ENCODE measurements at regions not wholly inside any gene's neighbourhood (a gene's known extent, or its start where the extent isn't known, plus 50 kb on each side); places are given as distances from the start of the nearest gene placed in this dataset.

GRCh38 chr5:6086871-6087270, 291.5 kb downstream of the MED10 start:
- ChIA-PET POLR2A (no interaction called here), CTCF (no interaction called here)
- TF ChIP-seq CTCF (IDR thresholded peaks at IDR 0.05): no peak
- no peaks in the 10 kb centered on the region for H3K4me1 Mint-ChIP-seq
- H3K36me3 Mint-ChIP-seq (ENCODE audit: low read depth): no peaks in the 10 kb centered on the region
- DNase-seq (no peak), ATAC-seq (ENCODE audit: low read depth) (no peak)
- H3K27ac Mint-ChIP-seq: no peak overlapping the region
- no peaks in the 10 kb centered on the region for H3K9me3 Mint-ChIP-seq
- H3K27me3 Mint-ChIP-seq: no peaks in the 10 kb centered on the region
- intact Hi-C loops (cut with micrococcal nuclease): no loop called here
- H3K4me3 Mint-ChIP-seq: no peak overlapping the region

GRCh38 chr5:6085341-6085860, 292.9 kb downstream of the MED10 start:
- H3K36me3 Mint-ChIP-seq (ENCODE audit: low read depth): no peaks in the 10 kb centered on the region
- DNase-seq: no peak
- no peaks in the 10 kb centered on the region for H3K27me3 Mint-ChIP-seq
- no peak for ATAC-seq (ENCODE audit: low read depth)
- intact Hi-C loops (cut with micrococcal nuclease): no loop called here
- no peak overlapping the region for H3K4me3 Mint-ChIP-seq
- ChIA-PET POLR2A (no interaction called here), CTCF (no interaction called here)
- no peaks in the 10 kb centered on the region for H3K4me1 Mint-ChIP-seq
- no peak for TF ChIP-seq CTCF (IDR thresholded peaks at IDR 0.05)
- no peak overlapping the region for H3K27ac Mint-ChIP-seq
- H3K9me3 Mint-ChIP-seq: no peaks in the 10 kb centered on the region

GRCh38 chr5:6084836-6085235, 293.5 kb downstream of the MED10 start:
- H3K36me3 Mint-ChIP-seq (ENCODE audit: low read depth): no peaks in the 10 kb centered on the region
- no peak for TF ChIP-seq CTCF (IDR thresholded peaks at IDR 0.05)
- intact Hi-C loops (cut with micrococcal nuclease): no loop called here
- no peaks in the 10 kb centered on the region for H3K9me3 Mint-ChIP-seq
- H3K4me3 Mint-ChIP-seq: no peak overlapping the region
- DNase-seq (no peak), ATAC-seq (ENCODE audit: low read depth) (no peak)
- no peaks in the 10 kb centered on the region for H3K27me3 Mint-ChIP-seq
- H3K4me1 Mint-ChIP-seq: no peaks in the 10 kb centered on the region
- ChIA-PET POLR2A (no interaction called here), CTCF (no interaction called here)
- H3K27ac Mint-ChIP-seq: no peak overlapping the region

- TF ChIP-seq CTCF (IDR thresholded peaks at IDR 0.05): no peak
- ATAC-seq (ENCODE audit: low read depth) (no peak), DNase-seq (no peak)
- ChIA-PET CTCF (no interaction called here), POLR2A (no interaction called here)
- Mint-ChIP-seq H3K27me3 (no peaks in the 10 kb centered on the region), H3K4me3 (no peak overlapping the region), H3K4me1 (no peaks in the 10 kb centered on the region), H3K9me3 (no peaks in the 10 kb centered on the region), H3K27ac (no peak overlapping the region), H3K36me3 (ENCODE audit: low read depth) (no peaks in the 10 kb centered on the region)
- intact Hi-C loops (cut with micrococcal nuclease): no loop called here
Observed at GRCh38 chr5:6084376-6084775, 294.0 kb downstream of the MED10 start.

GRCh38 chr5:6083311-6083978, 294.9 kb downstream of the MED10 start:
- Mint-ChIP-seq H3K4me1 (no peaks in the 10 kb centered on the region), H3K36me3 (ENCODE audit: low read depth) (no peaks in the 10 kb centered on the region), H3K27me3 (no peaks in the 10 kb centered on the region), H3K27ac (no peak overlapping the region), H3K9me3 (no peaks in the 10 kb centered on the region), H3K4me3 (no peak overlapping the region)
- no peak for TF ChIP-seq CTCF (IDR thresholded peaks at IDR 0.05)
- DNase-seq: no peak
- intact Hi-C loops (cut with micrococcal nuclease): no loop called here
- CTCF ChIA-PET: no interaction called here
- POLR2A ChIA-PET: no interaction called here
- no peak for ATAC-seq (ENCODE audit: low read depth)
